Transverse colon (tissue), 4 donors: ENCODE measurements at regions not wholly inside any gene's neighbourhood (a gene's known extent, or its start where the extent isn't known, plus 50 kb on each side); places are given as distances from the start of the nearest gene placed in this dataset.

Experiments
- CTCF ChIP-seq, 5 experiments: fragments of 200-600 bp in 3 of 5; fragments of 450-650 bp in 2 of 5; sonication (generic) in 3 of 5; IDR thresholded peaks; 1 replicate in 2 of 5; 2 replicates in 3 of 5; pipeline ENCODE4 v1.5.1; 2016 to 2017; ENCODE audit warnings: antibody characterized with exemption in 5 of 5, inconsistent platforms in 3 of 5, mild to moderate bottlenecking in 2 of 5, moderate library complexity in 1 of 5
- EP300 ChIP-seq: sonication (generic); formaldehyde crosslinking; IDR thresholded peaks from one replicate; pipeline ENCODE4 v1.6.1; 2017; ENCODE audit warnings: antibody characterized with exemption, low read depth
- POLR2A ChIP-seq: fragments of 450-650 bp; IDR thresholded peaks from one replicate; pipeline ENCODE4 v1.6.1; 2016; ENCODE audit warnings: antibody characterized with exemption, mild to moderate bottlenecking, moderate library complexity
- POLR2AphosphoS5 ChIP-seq, 3 donors: sonication (generic); formaldehyde crosslinking; IDR thresholded peaks; one replicate each; pipeline ENCODE4 v1.6.1; 2016; ENCODE audit warnings: antibody characterized with exemption in 3 of 3

GRCh38 chr6:19052219-19052618 is 665.1 kb downstream of the RNF144B start:
- TF ChIP-seq CTCF (IDR thresholded peaks at IDR 0.05) (no peak), POLR2A (no peak), EP300 (no peak), POLR2AphosphoS5 (IDR thresholded peaks at IDR 0.05) (no peak)
